OCI-LY1 (cell line): ENCODE measurements at regions not wholly inside any gene's neighbourhood (a gene's known extent, or its start where the extent isn't known, plus 50 kb on each side); places are given as distances from the start of the nearest gene placed in this dataset.

Experiments
- EZH2 ChIP-seq: fragments of 200-600 bp; sonication (generic), shearing (Covaris generic); IDR thresholded peaks from 2 replicates; pipeline ENCODE4 v1.8.0; 2017; ENCODE audit warnings: borderline replicate concordance, mixed run types, mild to moderate bottlenecking, antibody characterized with exemption, low read length, moderate library complexity, mixed read lengths
- TF ChIP-seq, protein P1 (sequence below): fragments of 200-600 bp; sonication (generic), shearing (Covaris generic); IDR thresholded peaks from 2 replicates; pipeline ENCODE4 v1.5.1; 2017; ENCODE audit warnings: mild to moderate bottlenecking, antibody characterized with exemption, low read length, moderate library complexity, mixed read lengths

DNA sequence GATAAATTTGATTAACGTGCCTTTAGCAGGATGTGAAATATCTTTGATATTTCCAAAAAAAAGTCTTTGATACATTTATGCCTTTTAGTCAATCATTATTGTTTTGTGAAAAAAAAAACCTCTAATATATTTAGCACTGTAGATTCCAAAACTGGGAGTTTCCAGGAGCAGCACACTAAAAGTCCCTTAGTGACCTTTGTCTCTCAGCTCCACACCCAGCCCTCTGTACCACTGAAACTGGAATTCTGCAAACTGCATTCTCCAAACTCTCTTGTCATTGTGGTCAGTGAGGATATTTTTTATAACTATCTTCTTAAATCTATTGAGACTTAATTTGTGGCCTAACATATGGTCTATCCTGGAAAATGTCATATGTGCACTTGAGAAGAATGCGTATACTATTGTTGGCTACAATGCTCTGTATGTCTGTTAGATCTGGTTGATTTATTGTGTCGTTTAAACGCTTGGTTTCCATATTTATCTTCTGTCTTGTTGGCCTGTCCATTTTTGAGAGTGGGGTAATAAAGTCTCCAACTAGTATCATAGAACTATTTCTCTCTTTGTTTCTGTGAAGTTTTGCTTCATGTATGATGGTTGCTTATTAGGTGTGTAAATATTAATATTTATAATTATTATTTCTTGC is 73.2 kb upstream of the CNKSR3 start:
- TF ChIP-seq, protein P1, sequence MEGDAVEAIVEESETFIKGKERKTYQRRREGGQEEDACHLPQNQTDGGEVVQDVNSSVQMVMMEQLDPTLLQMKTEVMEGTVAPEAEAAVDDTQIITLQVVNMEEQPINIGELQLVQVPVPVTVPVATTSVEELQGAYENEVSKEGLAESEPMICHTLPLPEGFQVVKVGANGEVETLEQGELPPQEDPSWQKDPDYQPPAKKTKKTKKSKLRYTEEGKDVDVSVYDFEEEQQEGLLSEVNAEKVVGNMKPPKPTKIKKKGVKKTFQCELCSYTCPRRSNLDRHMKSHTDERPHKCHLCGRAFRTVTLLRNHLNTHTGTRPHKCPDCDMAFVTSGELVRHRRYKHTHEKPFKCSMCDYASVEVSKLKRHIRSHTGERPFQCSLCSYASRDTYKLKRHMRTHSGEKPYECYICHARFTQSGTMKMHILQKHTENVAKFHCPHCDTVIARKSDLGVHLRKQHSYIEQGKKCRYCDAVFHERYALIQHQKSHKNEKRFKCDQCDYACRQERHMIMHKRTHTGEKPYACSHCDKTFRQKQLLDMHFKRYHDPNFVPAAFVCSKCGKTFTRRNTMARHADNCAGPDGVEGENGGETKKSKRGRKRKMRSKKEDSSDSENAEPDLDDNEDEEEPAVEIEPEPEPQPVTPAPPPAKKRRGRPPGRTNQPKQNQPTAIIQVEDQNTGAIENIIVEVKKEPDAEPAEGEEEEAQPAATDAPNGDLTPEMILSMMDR: no peak
- no peak for TF ChIP-seq EZH2
